SK-N-SH (cell line): ENCODE measurements at regions not wholly inside any gene's neighbourhood (a gene's known extent, or its start where the extent isn't known, plus 50 kb on each side); places are given as distances from the start of the nearest gene placed in this dataset.

Experiments used
- CTCF ChIP-seq: fragments of 200-600 bp; sonication (generic); IDR thresholded peaks from 2 replicates; pipeline ENCODE4 v1.6.1; 2017; ENCODE audit warnings: antibody characterized with exemption, mild to moderate bottlenecking, moderate library complexity
- NRF1 ChIP-seq: IDR thresholded peaks from 2 replicates; pipeline ENCODE4 v1.6.1; 2012; ENCODE audit warnings: low read depth, mild to moderate bottlenecking, low read length
- RAD21 ChIP-seq: IDR thresholded peaks from 2 replicates; pipeline ENCODE4 v1.6.1; 2012; ENCODE audit warnings: mild to moderate bottlenecking, low read length
- SMC3 ChIP-seq: IDR thresholded peaks from 2 replicates; pipeline ENCODE4 v1.6.1; 2012; ENCODE audit warnings: low read depth, low read length, improper control_type of control experiment

GRCh38 chr20:52631469-52631868, 340.7 kb upstream of the TSHZ2 start:
- no peak for TF ChIP-seq CTCF
- TF ChIP-seq NRF1, result no peak
- TF ChIP-seq SMC3, result no peak
- no peak for TF ChIP-seq RAD21
